ENCODE measurements at regions not wholly inside any gene's neighbourhood (a gene's known extent, or its start where the extent isn't known, plus 50 kb on each side); places are given as distances from the start of the nearest gene placed in this dataset.

GRCh38 chr11:109756521-109756920 lies 334.5 kb downstream of the C11orf87 start:
- DNase-seq: no peak

- DNase-seq: no peak
Observed at GRCh38 chr11:109756951-109757350, 335.0 kb downstream of the C11orf87 start.

- DNase-seq: no peak
Observed at GRCh38 chr11:109762546-109762945, 330.6 kb upstream of the ZC3H12C start.

GRCh38 chr11:109765709-109766311 lies 327.4 kb upstream of the ZC3H12C start:
- DNase-seq: no peak

- no peak for DNase-seq
Observed at GRCh38 chr11:109769858-109770257, 323.3 kb upstream of the ZC3H12C start.

GRCh38 chr11:109770323-109770722 lies 322.9 kb upstream of the ZC3H12C start:
- DNase-seq: no peak

GRCh38 chr11:109772892-109773291 lies 320.3 kb upstream of the ZC3H12C start:
- DNase-seq: no peak

- DNase-seq: no peak
Observed at GRCh38 chr11:109775686-109776085, 317.5 kb upstream of the ZC3H12C start.

GRCh38 chr11:109783014-109783413 lies 310.2 kb upstream of the ZC3H12C start:
- no peak for DNase-seq

GRCh38 chr11:109783840-109784239 lies 309.4 kb upstream of the ZC3H12C start:
- DNase-seq: no peak

GRCh38 chr11:109784536-109784935 lies 308.7 kb upstream of the ZC3H12C start:
- DNase-seq: no peak

- no peak for DNase-seq
Observed at GRCh38 chr11:109785198-109785597, 308.0 kb upstream of the ZC3H12C start.

- DNase-seq: no peak
Observed at GRCh38 chr11:109785714-109786113, 307.5 kb upstream of the ZC3H12C start.

GRCh38 chr11:109788948-109789490 lies 304.2 kb upstream of the ZC3H12C start:
- DNase-seq: no peak

- DNase-seq: no peak
Observed at GRCh38 chr11:109789901-109790300, 303.3 kb upstream of the ZC3H12C start.

- no peak for DNase-seq
Observed at GRCh38 chr11:109791337-109791736, 301.9 kb upstream of the ZC3H12C start.

GRCh38 chr11:109794501-109794900 lies 298.7 kb upstream of the ZC3H12C start:
- DNase-seq: no peak

- DNase-seq: no peak
Observed at GRCh38 chr11:109795234-109795633, 298.0 kb upstream of the ZC3H12C start.

GRCh38 chr11:109796253-109796652 lies 296.9 kb upstream of the ZC3H12C start:
- DNase-seq: no peak

GRCh38 chr11:109798521-109798920 lies 294.7 kb upstream of the ZC3H12C start:
- DNase-seq: no peak

GRCh38 chr11:109799604-109800003 lies 293.6 kb upstream of the ZC3H12C start:
- no peak for DNase-seq

- DNase-seq: no peak
Observed at GRCh38 chr11:109804911-109805310, 288.3 kb upstream of the ZC3H12C start.

- DNase-seq: no peak
Observed at GRCh38 chr11:109806205-109806604, 287.0 kb upstream of the ZC3H12C start.

- no peak for DNase-seq
Observed at GRCh38 chr11:109808569-109808968, 284.6 kb upstream of the ZC3H12C start.

GRCh38 chr11:109814824-109815223 lies 278.4 kb upstream of the ZC3H12C start:
- no peak for DNase-seq
